ENCODE measurements at regions not wholly inside any gene's neighbourhood (a gene's known extent, or its start where the extent isn't known, plus 50 kb on each side); places are given as distances from the start of the nearest gene placed in this dataset.

GRCh38 chr15:46670258-46670657, 1035.4 kb downstream of the SQOR start (continued):
- TF ChIP-seq, protein P1, sequence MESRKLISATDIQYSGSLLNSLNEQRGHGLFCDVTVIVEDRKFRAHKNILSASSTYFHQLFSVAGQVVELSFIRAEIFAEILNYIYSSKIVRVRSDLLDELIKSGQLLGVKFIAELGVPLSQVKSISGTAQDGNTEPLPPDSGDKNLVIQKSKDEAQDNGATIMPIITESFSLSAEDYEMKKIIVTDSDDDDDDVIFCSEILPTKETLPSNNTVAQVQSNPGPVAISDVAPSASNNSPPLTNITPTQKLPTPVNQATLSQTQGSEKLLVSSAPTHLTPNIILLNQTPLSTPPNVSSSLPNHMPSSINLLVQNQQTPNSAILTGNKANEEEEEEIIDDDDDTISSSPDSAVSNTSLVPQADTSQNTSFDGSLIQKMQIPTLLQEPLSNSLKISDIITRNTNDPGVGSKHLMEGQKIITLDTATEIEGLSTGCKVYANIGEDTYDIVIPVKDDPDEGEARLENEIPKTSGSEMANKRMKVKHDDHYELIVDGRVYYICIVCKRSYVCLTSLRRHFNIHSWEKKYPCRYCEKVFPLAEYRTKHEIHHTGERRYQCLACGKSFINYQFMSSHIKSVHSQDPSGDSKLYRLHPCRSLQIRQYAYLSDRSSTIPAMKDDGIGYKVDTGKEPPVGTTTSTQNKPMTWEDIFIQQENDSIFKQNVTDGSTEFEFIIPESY (IDR thresholded peaks at IDR 0.05): no peak

DNA sequence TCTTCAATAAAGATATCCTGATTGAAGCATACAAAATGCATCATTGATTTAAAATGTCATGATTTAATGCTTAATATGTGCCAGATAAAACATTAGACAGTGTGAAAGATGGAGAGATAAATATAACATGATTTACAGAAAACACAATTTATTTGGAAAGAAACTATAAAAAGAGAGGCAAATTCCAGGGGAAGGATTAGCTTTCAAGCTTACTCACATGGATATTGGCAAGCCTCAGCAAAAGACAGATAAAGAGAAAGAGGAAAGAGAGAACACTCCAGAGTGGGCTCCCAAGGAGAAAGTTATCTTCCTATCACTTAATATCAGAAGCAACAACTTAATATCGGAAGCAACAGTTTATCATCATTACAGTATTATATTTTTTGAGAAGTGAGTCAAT, 1036.5 kb downstream of the SQOR start:
- no peaks in the 10 kb centered on the region for H3K4me1 ChIP-seq (ENCODE audit: control insufficient read depth, insufficient read depth, low read length)
- 0% methylated on average over 1 of the region's 1 CpG for WGBS (ENCODE audit: insufficient coverage, insufficient replicate concordance, low lambda C conversion rate, missing lambda C conversion rate)
- RAD21 ChIA-PET (ENCODE audit: unreplicated experiment): no interaction called here
- no peak overlapping the region for H3K4me2 ChIP-seq (ENCODE audit: control insufficient read depth, insufficient read depth)
- CTCF ChIA-PET: no interaction called here
- FAIRE-seq: no peak
- no peaks in the 10 kb centered on the region for H3K79me2 ChIP-seq (ENCODE audit: control insufficient read depth, insufficient read depth, low read length)
- in situ Hi-C loops (cut with MboI): no loop called here
- no peak overlapping the region for H3K27ac ChIP-seq (ENCODE audit: control insufficient read depth, insufficient read depth)
- H3K9ac ChIP-seq (ENCODE audit: control insufficient read depth, insufficient read depth, low read length): no peak overlapping the region
- H3K9me3 ChIP-seq (replicated peaks; ENCODE audit: control insufficient read depth, insufficient read depth, low read length): no peaks in the 10 kb centered on the region; the same call in 1 of the 3 replicates
- SMC1A ChIA-PET (ENCODE audit: uncharacterized antibody, unreplicated experiment): interaction anchor here (0.6 kb wide), 1 partner anchor 33 kb away, joined by 3 read pairs; no protein-coding TSS in a partner anchor
- no peak for TF ChIP-seq SPI1 (IDR thresholded peaks at IDR 0.05; ENCODE audit: borderline replicate concordance, insufficient read depth, low read depth, low read length)
- TF ChIP-seq, protein P2, sequence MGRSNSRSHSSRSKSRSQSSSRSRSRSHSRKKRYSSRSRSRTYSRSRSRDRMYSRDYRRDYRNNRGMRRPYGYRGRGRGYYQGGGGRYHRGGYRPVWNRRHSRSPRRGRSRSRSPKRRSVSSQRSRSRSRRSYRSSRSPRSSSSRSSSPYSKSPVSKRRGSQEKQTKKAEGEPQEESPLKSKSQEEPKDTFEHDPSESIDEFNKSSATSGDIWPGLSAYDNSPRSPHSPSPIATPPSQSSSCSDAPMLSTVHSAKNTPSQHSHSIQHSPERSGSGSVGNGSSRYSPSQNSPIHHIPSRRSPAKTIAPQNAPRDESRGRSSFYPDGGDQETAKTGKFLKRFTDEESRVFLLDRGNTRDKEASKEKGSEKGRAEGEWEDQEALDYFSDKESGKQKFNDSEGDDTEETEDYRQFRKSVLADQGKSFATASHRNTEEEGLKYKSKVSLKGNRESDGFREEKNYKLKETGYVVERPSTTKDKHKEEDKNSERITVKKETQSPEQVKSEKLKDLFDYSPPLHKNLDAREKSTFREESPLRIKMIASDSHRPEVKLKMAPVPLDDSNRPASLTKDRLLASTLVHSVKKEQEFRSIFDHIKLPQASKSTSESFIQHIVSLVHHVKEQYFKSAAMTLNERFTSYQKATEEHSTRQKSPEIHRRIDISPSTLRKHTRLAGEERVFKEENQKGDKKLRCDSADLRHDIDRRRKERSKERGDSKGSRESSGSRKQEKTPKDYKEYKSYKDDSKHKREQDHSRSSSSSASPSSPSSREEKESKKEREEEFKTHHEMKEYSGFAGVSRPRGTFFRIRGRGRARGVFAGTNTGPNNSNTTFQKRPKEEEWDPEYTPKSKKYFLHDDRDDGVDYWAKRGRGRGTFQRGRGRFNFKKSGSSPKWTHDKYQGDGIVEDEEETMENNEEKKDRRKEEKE (IDR thresholded peaks at IDR 0.05): no peak
- no peak for TF ChIP-seq PKNOX1 (IDR thresholded peaks at IDR 0.05)
- no peak for TF ChIP-seq GATAD2B (conservative IDR thresholded peaks at IDR 0.05; ENCODE audit: low read depth)
- TF ChIP-seq E4F1 (IDR thresholded peaks at IDR 0.05; ENCODE audit: borderline replicate concordance, partially characterized antibody): no peak
- no peak for TF ChIP-seq IKZF1 (conservative IDR thresholded peaks at IDR 0.05)
- no peak for TF ChIP-seq IKZF2 (IDR thresholded peaks at IDR 0.05)
- TF ChIP-seq PAX8 (IDR thresholded peaks at IDR 0.05): no peak
- no peak overlapping the region for H2AFZ ChIP-seq (ENCODE audit: control insufficient read depth, low read depth, low read length)
- intact Hi-C loops (cut with micrococcal nuclease; ENCODE audit: unreplicated experiment): no loop called here
- POLR2A ChIA-PET: no interaction called here
- H4K20me1 ChIP-seq (ENCODE audit: control insufficient read depth, insufficient read depth): no peaks in the 10 kb centered on the region
- H3K27me3 ChIP-seq (replicated peaks in 1 of 2; ENCODE audit: control insufficient read depth in 2 of 2, insufficient read depth in 2 of 2, low read length in 1 of 2): no peaks in the 10 kb centered on the region
- no peak overlapping the region for H3K4me3 ChIP-seq
- DNase-seq (ENCODE audit: low read depth, low spot score): no peak
- no peak for ATAC-seq
- no TSS peak for BruUV-seq (replicated peaks)
- no peaks in the 10 kb centered on the region for H3K36me3 ChIP-seq (ENCODE audit: control insufficient read depth in 2 of 2, insufficient read depth in 2 of 2, low read length in 1 of 2)

Data from GM12878 (cell line).